HepG2 (cell line): ENCODE measurements at regions not wholly inside any gene's neighbourhood (a gene's known extent, or its start where the extent isn't known, plus 50 kb on each side); places are given as distances from the start of the nearest gene placed in this dataset.

Experiments
- ATAC-seq: fragments of 200-7000 bp; cut with Tn5 transposase; 3 replicates; pipeline ENCODE4 v1.9.1; 2020; ENCODE audit warnings: mild to moderate bottlenecking, moderate library complexity
- BruUV-seq: library from RNA; stranded (reverse); fragments of 400-500 nt; replicated peaks from 2 replicates; lab custom pipeline; 2021; lab: Mats Ljungman, UMichigan
- CTCF ChIA-PET: fragments of 300-600 bp; formaldehyde crosslinking; extraction: SDS; loops from one replicate; lab custom pipeline; 2021; ENCODE audit warnings: low total read pairs, inconsistent platforms, low intra/inter-chr PET ratio; lab: Yijun Ruan, JAX
- POLR2A ChIA-PET: fragments of 350-600 bp; sonication (Branson Sonifier 250); formaldehyde crosslinking; loops from one replicate; lab custom pipeline; 2020; ENCODE audit warnings: antibody characterized with exemption, inconsistent platforms; lab: Yijun Ruan, JAX
- DNase-seq: peaks from one replicate; pipeline ENCODE4 v3.0.0-alpha.2; 2015; ENCODE audit warnings: low spot score
- FAIRE-seq: peaks from 3 replicates; lab custom pipeline; 2011; peaks lifted over from hg19 to GRCh38; lab: Jason Lieb, UNC
- H2AFZ ChIP-seq: one replicate; pipeline ENCODE4 v1.6.1; 2011; ENCODE audit warnings: low read length, inconsistent platforms
- H3K27ac ChIP-seq: fragments of 300-600 bp; 3 replicates; pipeline ENCODE4 v1.8.0; 2011; ENCODE audit warnings: mixed run types, mild to moderate bottlenecking, mixed read lengths, low read length, inconsistent platforms; ENCODE audit not compliant: insufficient read depth; ENCODE audit errors: extremely low read length
- H3K27me3 ChIP-seq, 2 experiments: fragments of 200-600 bp in 1 of 2; 2 replicates in 1 of 2; 3 replicates in 1 of 2; pipeline versions ENCODE4 v1.6.0 to v1.8.0; 2011; ENCODE audit warnings: low read length in 2 of 2, mild to moderate bottlenecking in 2 of 2, moderate library complexity in 2 of 2, inconsistent platforms in 1 of 2; ENCODE audit not compliant: insufficient read depth in 2 of 2, control insufficient read depth in 1 of 2
- H3K36me3 ChIP-seq, 2 experiments: fragments of 200-600 bp in 1 of 2; replicated peaks in 1 of 2; 2 replicates in 1 of 2; 3 replicates in 1 of 2; pipeline versions ENCODE4 v1.5.1 to v1.8.0; 2011; ENCODE audit warnings: low read length in 2 of 2, inconsistent platforms in 1 of 2; ENCODE audit not compliant: insufficient read depth in 2 of 2, control insufficient read depth in 1 of 2
- H3K4me1 ChIP-seq: 2 replicates; pipeline ENCODE4 v1.5.1; 2012; ENCODE audit warnings: low read length, inconsistent platforms; ENCODE audit not compliant: insufficient read depth
- H3K4me2 ChIP-seq: 2 replicates; pipeline ENCODE4 v1.6.0; 2011; ENCODE audit warnings: low read depth, low read length, inconsistent platforms
- H3K4me3 ChIP-seq, 3 experiments: fragments of 200-600 bp in 1 of 3; sonication (generic), shearing (Covaris generic) in 1 of 3; replicated peaks in 1 of 3; 2 replicates each; pipeline ENCODE4 v1.5.1; 2011 to 2016; ENCODE audit warnings: low read length in 3 of 3, inconsistent platforms in 2 of 3, low read depth in 2 of 3, mild to moderate bottlenecking in 2 of 3, control low read depth in 1 of 3, mixed read lengths in 1 of 3; ENCODE audit not compliant: insufficient read depth in 1 of 3
- H3K79me2 ChIP-seq: one replicate; pipeline ENCODE4 v1.6.1; 2011; ENCODE audit warnings: low read length, inconsistent platforms; ENCODE audit not compliant: insufficient read depth
- H3K9ac ChIP-seq: 2 replicates; pipeline ENCODE4 v1.6.0; 2011; ENCODE audit warnings: mild to moderate bottlenecking, low read depth, low read length, inconsistent platforms; ENCODE audit not compliant: insufficient read depth
- H3K9me3 ChIP-seq: 2 replicates; pipeline ENCODE4 v1.5.1; 2012; ENCODE audit warnings: mild to moderate bottlenecking, low read length
- H4K20me1 ChIP-seq: 2 replicates; pipeline ENCODE4 v1.6.0; 2011; ENCODE audit warnings: inconsistent platforms, mild to moderate bottlenecking, low read length, moderate library complexity; ENCODE audit not compliant: insufficient read depth
- KDM3A ChIP-seq: IDR thresholded peaks from 2 replicates; pipeline ENCODE4 v1.6.1; 2018; ENCODE audit warnings: low read depth, missing compliant biosample characterization
- KMT2A ChIP-seq: sonication (generic); formaldehyde crosslinking; IDR thresholded peaks from 2 replicates; pipeline ENCODE4 v1.4.0; 2020; ENCODE audit warnings: missing genetic modification reagents
- SMC3 ChIP-seq: IDR thresholded peaks from 2 replicates; pipeline ENCODE4 v1.6.1; 2011; ENCODE audit warnings: low read length, improper control_type of control experiment
- SSRP1 ChIP-seq: IDR thresholded peaks from 2 replicates; pipeline ENCODE4 v1.6.1; 2016; ENCODE audit warnings: control low read depth
- XBP1 ChIP-seq: sonication (generic); formaldehyde crosslinking; IDR thresholded peaks from 2 replicates; pipeline ENCODE4 v1.5.0; 2020; ENCODE audit warnings: missing genetic modification reagents
- ZNF530 ChIP-seq: sonication (generic); formaldehyde crosslinking; IDR thresholded peaks from 2 replicates; pipeline ENCODE4 v1.5.0; 2020; ENCODE audit warnings: low read depth, mild to moderate bottlenecking, missing genetic modification reagents
- WGBS: methylation state at CpG from one replicate; pipeline ENCODE4 v1.1.6; 2017; ENCODE audit warnings: low lambda C conversion rate; 5-methylcytosine and 5-hydroxymethylcytosine counted together
- in situ Hi-C: cut with HindIII; loops from 2 replicates; pipeline ENCODE4 v1.10.0; 2017; ENCODE audit warnings: low pct_unique_long_range_greater_than_20kb; ENCODE audit not compliant: extremely low pct_ligation_motif_present
- intact Hi-C: fragments of 100-400 bp; cut with micrococcal nuclease; formaldehyde crosslinking; loops from one replicate; pipeline ENCODE4 v1.10.0; 2022; ENCODE audit not compliant: unreplicated experiment
- TF ChIP-seq, protein P1 (sequence below): sonication (generic); formaldehyde crosslinking; IDR thresholded peaks from 2 replicates; pipeline ENCODE4 v1.5.0; 2020; ENCODE audit warnings: mild to moderate bottlenecking, missing genetic modification reagents
- TF ChIP-seq, protein P2 (sequence below): sonication (generic); formaldehyde crosslinking; IDR thresholded peaks from 2 replicates; pipeline ENCODE4 v1.9.0; 2022; ENCODE audit warnings: low read depth, missing genetic modification reagents
- TF ChIP-seq, protein P3 (sequence below): sonication (generic); formaldehyde crosslinking; IDR thresholded peaks from 2 replicates; pipeline ENCODE4 v1.8.0; 2022; ENCODE audit warnings: missing genetic modification reagents, mild to moderate bottlenecking, moderate library complexity, borderline replicate concordance

DNA sequence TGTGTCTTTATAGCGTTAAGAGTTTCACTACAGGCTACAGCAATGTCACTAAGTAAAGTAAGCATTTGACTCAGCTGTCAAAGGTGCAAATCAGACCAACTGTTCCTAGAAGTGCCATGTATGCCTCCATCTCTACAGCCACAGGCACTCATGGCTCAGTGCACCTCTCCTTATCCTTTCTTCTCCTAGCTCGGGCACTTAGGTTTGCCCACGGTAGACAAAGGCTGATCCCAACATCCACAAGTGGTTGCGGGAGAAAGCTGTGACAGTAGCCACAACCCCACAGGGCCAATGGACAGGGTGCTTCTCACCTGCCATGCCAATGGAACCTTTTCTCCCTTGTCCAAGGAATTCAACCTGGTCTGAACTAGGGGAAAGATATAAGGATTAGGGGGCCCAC lies 228.5 kb upstream of the EXOC2 start:
- H3K27me3 ChIP-seq: peaks cover 5 to 27% of the 10 kb centered on the region in 2 experiments; a peak in 3 of 5 replicates
- CTCF ChIA-PET: no interaction called here
- H3K9me3 ChIP-seq: peaks cover 18% of the 10 kb centered on the region
- 75% methylated on average over 4 of the region's 4 CpGs for WGBS
- H3K9ac ChIP-seq: no peak overlapping the region
- peaks cover 9% of the 10 kb centered on the region for H3K4me1 ChIP-seq
- in situ Hi-C loops (no loop called here), intact Hi-C loops (no loop called here)
- no peak overlapping the region for H3K27ac ChIP-seq
- no peak overlapping the region for H2AFZ ChIP-seq
- no peak overlapping the region for H3K4me3 ChIP-seq
- no peak for FAIRE-seq
- no peak overlapping the region for H3K4me2 ChIP-seq
- TF ChIP-seq SMC3 (no peak), KMT2A (CRISPR knock-in tag) (no peak), XBP1 (CRISPR knock-in tag) (no peak), KDM3A (CRISPR knock-in tag) (no peak), SSRP1 (CRISPR knock-in tag) (no peak), ZNF530 (CRISPR knock-in tag) (no peak)
- TF ChIP-seq, protein P1, sequence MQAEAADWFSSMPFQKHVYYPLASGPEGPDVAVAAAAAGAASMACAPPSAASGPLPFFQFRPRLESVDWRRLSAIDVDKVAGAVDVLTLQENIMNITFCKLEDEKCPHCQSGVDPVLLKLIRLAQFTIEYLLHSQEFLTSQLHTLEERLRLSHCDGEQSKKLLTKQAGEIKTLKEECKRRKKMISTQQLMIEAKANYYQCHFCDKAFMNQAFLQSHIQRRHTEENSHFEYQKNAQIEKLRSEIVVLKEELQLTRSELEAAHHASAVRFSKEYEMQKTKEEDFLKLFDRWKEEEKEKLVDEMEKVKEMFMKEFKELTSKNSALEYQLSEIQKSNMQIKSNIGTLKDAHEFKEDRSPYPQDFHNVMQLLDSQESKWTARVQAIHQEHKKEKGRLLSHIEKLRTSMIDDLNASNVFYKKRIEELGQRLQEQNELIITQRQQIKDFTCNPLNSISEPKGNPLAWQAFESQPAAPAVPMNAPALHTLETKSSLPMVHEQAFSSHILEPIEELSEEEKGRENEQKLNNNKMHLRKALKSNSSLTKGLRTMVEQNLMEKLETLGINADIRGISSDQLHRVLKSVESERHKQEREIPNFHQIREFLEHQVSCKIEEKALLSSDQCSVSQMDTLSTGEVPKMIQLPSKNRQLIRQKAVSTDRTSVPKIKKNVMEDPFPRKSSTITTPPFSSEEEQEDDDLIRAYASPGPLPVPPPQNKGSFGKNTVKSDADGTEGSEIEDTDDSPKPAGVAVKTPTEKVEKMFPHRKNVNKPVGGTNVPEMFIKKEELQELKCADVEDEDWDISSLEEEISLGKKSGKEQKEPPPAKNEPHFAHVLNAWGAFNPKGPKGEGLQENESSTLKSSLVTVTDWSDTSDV (CRISPR knock-in tag): no peak
- TF ChIP-seq, protein P2, sequence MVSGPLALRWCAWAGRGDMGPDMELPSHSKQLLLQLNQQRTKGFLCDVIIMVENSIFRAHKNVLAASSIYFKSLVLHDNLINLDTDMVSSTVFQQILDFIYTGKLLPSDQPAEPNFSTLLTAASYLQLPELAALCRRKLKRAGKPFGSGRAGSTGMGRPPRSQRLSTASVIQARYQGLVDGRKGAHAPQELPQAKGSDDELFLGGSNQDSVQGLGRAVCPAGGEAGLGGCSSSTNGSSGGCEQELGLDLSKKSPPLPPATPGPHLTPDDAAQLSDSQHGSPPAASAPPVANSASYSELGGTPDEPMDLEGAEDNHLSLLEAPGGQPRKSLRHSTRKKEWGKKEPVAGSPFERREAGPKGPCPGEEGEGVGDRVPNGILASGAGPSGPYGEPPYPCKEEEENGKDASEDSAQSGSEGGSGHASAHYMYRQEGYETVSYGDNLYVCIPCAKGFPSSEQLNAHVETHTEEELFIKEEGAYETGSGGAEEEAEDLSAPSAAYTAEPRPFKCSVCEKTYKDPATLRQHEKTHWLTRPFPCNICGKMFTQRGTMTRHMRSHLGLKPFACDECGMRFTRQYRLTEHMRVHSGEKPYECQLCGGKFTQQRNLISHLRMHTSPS: no peak
- TF ChIP-seq, protein P3, sequence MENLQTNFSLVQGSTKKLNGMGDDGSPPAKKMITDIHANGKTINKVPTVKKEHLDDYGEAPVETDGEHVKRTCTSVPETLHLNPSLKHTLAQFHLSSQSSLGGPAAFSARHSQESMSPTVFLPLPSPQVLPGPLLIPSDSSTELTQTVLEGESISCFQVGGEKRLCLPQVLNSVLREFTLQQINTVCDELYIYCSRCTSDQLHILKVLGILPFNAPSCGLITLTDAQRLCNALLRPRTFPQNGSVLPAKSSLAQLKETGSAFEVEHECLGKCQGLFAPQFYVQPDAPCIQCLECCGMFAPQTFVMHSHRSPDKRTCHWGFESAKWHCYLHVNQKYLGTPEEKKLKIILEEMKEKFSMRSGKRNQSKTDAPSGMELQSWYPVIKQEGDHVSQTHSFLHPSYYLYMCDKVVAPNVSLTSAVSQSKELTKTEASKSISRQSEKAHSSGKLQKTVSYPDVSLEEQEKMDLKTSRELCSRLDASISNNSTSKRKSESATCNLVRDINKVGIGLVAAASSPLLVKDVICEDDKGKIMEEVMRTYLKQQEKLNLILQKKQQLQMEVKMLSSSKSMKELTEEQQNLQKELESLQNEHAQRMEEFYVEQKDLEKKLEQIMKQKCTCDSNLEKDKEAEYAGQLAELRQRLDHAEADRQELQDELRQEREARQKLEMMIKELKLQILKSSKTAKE (CRISPR knock-in tag): no peak
- TF ChIP-seq, all 625 proteins: peak for 0
- POLR2A ChIA-PET: interaction anchor here (0.9 kb wide), 1 partner anchor 20 kb away, joined by 3 read pairs; no protein-coding TSS in a partner anchor
- no TSS peak for BruUV-seq
- ATAC-seq (no peak), DNase-seq (no peak)
- Histone ChIP-seq H4K20me1 (no peaks in the 10 kb centered on the region), H3K79me2 (no peaks in the 10 kb centered on the region), H3K36me3 (no peaks in the 10 kb centered on the region)
